Activated naive CD4-positive, alpha-beta T cell treated with anti-CD3 and anti-CD28 coated beads, Interleukin-2, amount 50 U/mL, for 24 hours (primary cell): ENCODE measurements at regions not wholly inside any gene's neighbourhood (a gene's known extent, or its start where the extent isn't known, plus 50 kb on each side); places are given as distances from the start of the nearest gene placed in this dataset.
"Not testable (repeated sequence)": the region's sequence is repeated elsewhere in the genome, so short reads cannot be mapped to it uniquely, and the experiment has no call there.

Experiments used
- H3K27ac Mint-ChIP-seq: one replicate; pipeline ENCODE4 v1.8.0; 2021; ENCODE audit warnings: mild to moderate bottlenecking, mixed read lengths
- H3K27me3 Mint-ChIP-seq: one replicate; pipeline ENCODE4 v1.8.0; 2021; ENCODE audit warnings: mixed read lengths
- H3K36me3 Mint-ChIP-seq: one replicate; pipeline ENCODE4 v1.8.0; 2021; ENCODE audit warnings: mixed read lengths
- H3K4me1 Mint-ChIP-seq: one replicate; pipeline ENCODE4 v1.8.0; 2021; ENCODE audit warnings: mixed read lengths
- H3K4me3 Mint-ChIP-seq: one replicate; pipeline ENCODE4 v1.8.0; 2021; ENCODE audit warnings: mild to moderate bottlenecking, mixed read lengths
- H3K9me3 Mint-ChIP-seq: one replicate; pipeline ENCODE4 v1.8.0; 2021; ENCODE audit warnings: mixed read lengths

GRCh38 chr1:137664-138063, 313.8 kb downstream of the OR4F29 start:
- not testable (repeated sequence) for H3K27me3 Mint-ChIP-seq, H3K9me3 Mint-ChIP-seq, H3K4me1 Mint-ChIP-seq, H3K4me3 Mint-ChIP-seq, H3K27ac Mint-ChIP-seq, H3K36me3 Mint-ChIP-seq

- not testable (repeated sequence) for H3K27me3 Mint-ChIP-seq, H3K4me3 Mint-ChIP-seq, H3K4me1 Mint-ChIP-seq, H3K36me3 Mint-ChIP-seq, H3K27ac Mint-ChIP-seq, H3K9me3 Mint-ChIP-seq
Observed at GRCh38 chr1:136344-136932, 315.0 kb downstream of the OR4F29 start.

- not testable (repeated sequence) for H3K27me3 Mint-ChIP-seq, H3K4me3 Mint-ChIP-seq, H3K9me3 Mint-ChIP-seq, H3K36me3 Mint-ChIP-seq, H3K27ac Mint-ChIP-seq, H3K4me1 Mint-ChIP-seq
Observed at GRCh38 chr1:134936-135335, 316.5 kb downstream of the OR4F29 start.

GRCh38 chr1:118440-118839, 333.0 kb downstream of the OR4F29 start:
- H3K4me1 Mint-ChIP-seq, result not testable (repeated sequence)

GRCh38 chr1:115534-115933, 335.9 kb downstream of the OR4F29 start:
- H3K36me3 Mint-ChIP-seq, H3K9me3 Mint-ChIP-seq: not testable (repeated sequence)

More at GRCh38 chr1:118440-118839, 333.0 kb downstream of the OR4F29 start:
- not testable (repeated sequence) for H3K36me3 Mint-ChIP-seq, H3K9me3 Mint-ChIP-seq, H3K27ac Mint-ChIP-seq, H3K27me3 Mint-ChIP-seq, H3K4me3 Mint-ChIP-seq

GRCh38 chr1:104776-105175, 346.7 kb downstream of the OR4F29 start:
- not testable (repeated sequence) for H3K9me3 Mint-ChIP-seq, H3K27me3 Mint-ChIP-seq, H3K4me3 Mint-ChIP-seq, H3K27ac Mint-ChIP-seq, H3K36me3 Mint-ChIP-seq, H3K4me1 Mint-ChIP-seq

More at GRCh38 chr1:115534-115933, 335.9 kb downstream of the OR4F29 start:
- not testable (repeated sequence) for H3K27me3 Mint-ChIP-seq, H3K27ac Mint-ChIP-seq, H3K4me3 Mint-ChIP-seq, H3K4me1 Mint-ChIP-seq

GRCh38 chr1:99481-99880, 352.0 kb downstream of the OR4F29 start:
- H3K36me3 Mint-ChIP-seq, H3K4me1 Mint-ChIP-seq, H3K27me3 Mint-ChIP-seq, H3K27ac Mint-ChIP-seq, H3K9me3 Mint-ChIP-seq, H3K4me3 Mint-ChIP-seq: not testable (repeated sequence)

GRCh38 chr1:98811-99210, 352.7 kb downstream of the OR4F29 start:
- not testable (repeated sequence) for H3K27me3 Mint-ChIP-seq, H3K27ac Mint-ChIP-seq, H3K36me3 Mint-ChIP-seq

GRCh38 chr1:91279-91678, 360.2 kb downstream of the OR4F29 start:
- not testable (repeated sequence) for H3K27me3 Mint-ChIP-seq, H3K9me3 Mint-ChIP-seq, H3K4me3 Mint-ChIP-seq, H3K27ac Mint-ChIP-seq, H3K4me1 Mint-ChIP-seq, H3K36me3 Mint-ChIP-seq

More at GRCh38 chr1:98811-99210, 352.7 kb downstream of the OR4F29 start:
- not testable (repeated sequence) for H3K9me3 Mint-ChIP-seq, H3K4me3 Mint-ChIP-seq, H3K4me1 Mint-ChIP-seq

GRCh38 chr1:88110-88509, 363.4 kb downstream of the OR4F29 start:
- H3K4me3 Mint-ChIP-seq, H3K36me3 Mint-ChIP-seq: not testable (repeated sequence)

GRCh38 chr1:79152-79551, 372.3 kb downstream of the OR4F29 start:
- H3K36me3 Mint-ChIP-seq, H3K4me1 Mint-ChIP-seq, H3K9me3 Mint-ChIP-seq, H3K27ac Mint-ChIP-seq, H3K27me3 Mint-ChIP-seq, H3K4me3 Mint-ChIP-seq: not testable (repeated sequence)

More at GRCh38 chr1:88110-88509, 363.4 kb downstream of the OR4F29 start:
- not testable (repeated sequence) for H3K27me3 Mint-ChIP-seq, H3K9me3 Mint-ChIP-seq, H3K27ac Mint-ChIP-seq, H3K4me1 Mint-ChIP-seq

- not testable (repeated sequence) for H3K9me3 Mint-ChIP-seq, H3K36me3 Mint-ChIP-seq, H3K4me3 Mint-ChIP-seq, H3K27me3 Mint-ChIP-seq, H3K4me1 Mint-ChIP-seq, H3K27ac Mint-ChIP-seq
Observed at GRCh38 chr1:65119-65518, 386.4 kb downstream of the OR4F29 start, which contains the start of gene OR4F5. Gene OR4F5 (plus strand): TSS chr1:65419.

GRCh38 chr1:56014-56531, 395.4 kb downstream of the OR4F29 start:
- not testable (repeated sequence) for H3K4me3 Mint-ChIP-seq, H3K27me3 Mint-ChIP-seq, H3K4me1 Mint-ChIP-seq, H3K27ac Mint-ChIP-seq, H3K9me3 Mint-ChIP-seq, H3K36me3 Mint-ChIP-seq

GRCh38 chr1:53182-53581, 398.3 kb downstream of the OR4F29 start:
- not testable (repeated sequence) for H3K36me3 Mint-ChIP-seq, H3K9me3 Mint-ChIP-seq, H3K4me1 Mint-ChIP-seq, H3K27me3 Mint-ChIP-seq, H3K4me3 Mint-ChIP-seq, H3K27ac Mint-ChIP-seq

GRCh38 chr1:41965-42466, 409.5 kb downstream of the OR4F29 start:
- H3K27me3 Mint-ChIP-seq, H3K4me1 Mint-ChIP-seq, H3K4me3 Mint-ChIP-seq, H3K9me3 Mint-ChIP-seq, H3K27ac Mint-ChIP-seq, H3K36me3 Mint-ChIP-seq: not testable (repeated sequence)

- H3K27me3 Mint-ChIP-seq, H3K9me3 Mint-ChIP-seq, H3K4me3 Mint-ChIP-seq, H3K27ac Mint-ChIP-seq, H3K4me1 Mint-ChIP-seq, H3K36me3 Mint-ChIP-seq: not testable (repeated sequence)
Observed at GRCh38 chr1:41197-41596, 410.3 kb downstream of the OR4F29 start.

GRCh38 chr1:29183-29582, 422.3 kb downstream of the OR4F29 start:
- H3K4me1 Mint-ChIP-seq, H3K27me3 Mint-ChIP-seq, H3K36me3 Mint-ChIP-seq, H3K4me3 Mint-ChIP-seq, H3K9me3 Mint-ChIP-seq, H3K27ac Mint-ChIP-seq: not testable (repeated sequence)
